ENCODE measurements at regions not wholly inside any gene's neighbourhood (a gene's known extent, or its start where the extent isn't known, plus 50 kb on each side); places are given as distances from the start of the nearest gene placed in this dataset.

DNA sequence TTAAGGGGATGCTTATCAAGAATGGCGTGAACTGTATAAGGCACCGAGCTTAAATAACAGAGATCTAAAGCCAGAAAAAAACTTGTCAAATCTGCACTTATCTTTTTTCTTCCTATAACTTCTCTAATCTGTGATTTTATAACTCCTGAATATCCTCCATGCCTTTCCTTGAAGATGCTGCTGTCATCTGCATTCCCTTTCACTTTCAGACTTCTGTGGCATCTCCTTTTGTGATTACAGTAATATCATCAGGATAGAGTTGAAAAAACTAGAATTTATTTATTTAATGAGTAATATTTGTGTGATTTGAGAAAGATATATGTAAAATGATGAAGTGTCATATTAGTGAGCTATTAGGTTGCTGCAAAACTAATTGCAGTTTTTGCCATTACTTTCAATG is 357.8 kb upstream of the PTBP2 start:
- TF ChIP-seq JUND (IDR thresholded peaks at IDR 0.05): no peak
- TF ChIP-seq, protein P1, sequence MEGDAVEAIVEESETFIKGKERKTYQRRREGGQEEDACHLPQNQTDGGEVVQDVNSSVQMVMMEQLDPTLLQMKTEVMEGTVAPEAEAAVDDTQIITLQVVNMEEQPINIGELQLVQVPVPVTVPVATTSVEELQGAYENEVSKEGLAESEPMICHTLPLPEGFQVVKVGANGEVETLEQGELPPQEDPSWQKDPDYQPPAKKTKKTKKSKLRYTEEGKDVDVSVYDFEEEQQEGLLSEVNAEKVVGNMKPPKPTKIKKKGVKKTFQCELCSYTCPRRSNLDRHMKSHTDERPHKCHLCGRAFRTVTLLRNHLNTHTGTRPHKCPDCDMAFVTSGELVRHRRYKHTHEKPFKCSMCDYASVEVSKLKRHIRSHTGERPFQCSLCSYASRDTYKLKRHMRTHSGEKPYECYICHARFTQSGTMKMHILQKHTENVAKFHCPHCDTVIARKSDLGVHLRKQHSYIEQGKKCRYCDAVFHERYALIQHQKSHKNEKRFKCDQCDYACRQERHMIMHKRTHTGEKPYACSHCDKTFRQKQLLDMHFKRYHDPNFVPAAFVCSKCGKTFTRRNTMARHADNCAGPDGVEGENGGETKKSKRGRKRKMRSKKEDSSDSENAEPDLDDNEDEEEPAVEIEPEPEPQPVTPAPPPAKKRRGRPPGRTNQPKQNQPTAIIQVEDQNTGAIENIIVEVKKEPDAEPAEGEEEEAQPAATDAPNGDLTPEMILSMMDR (IDR thresholded peaks at IDR 0.05; ENCODE audit: low read depth, low read length, missing input control): no peak
- TF ChIP-seq SP1 (IDR thresholded peaks at IDR 0.05): no peak

Measured in liver (tissue), 3 donors.